OCI-LY3 (cell line): ENCODE measurements at regions not wholly inside any gene's neighbourhood (a gene's known extent, or its start where the extent isn't known, plus 50 kb on each side); places are given as distances from the start of the nearest gene placed in this dataset.

Experiments
- EZH2phosphoT487 ChIP-seq: fragments of 200-600 bp; shearing (Covaris generic); IDR thresholded peaks from 2 replicates; pipeline ENCODE4 v1.6.1; 2018; ENCODE audit warnings: antibody characterized with exemption, mixed run types, low read depth
- TF ChIP-seq, protein P1 (sequence below): fragments of 200-600, 300-600 bp; sonication (generic); IDR thresholded peaks from 2 replicates; pipeline ENCODE4 v1.5.1; 2014; ENCODE audit warnings: antibody characterized with exemption, low read length, low read depth

DNA sequence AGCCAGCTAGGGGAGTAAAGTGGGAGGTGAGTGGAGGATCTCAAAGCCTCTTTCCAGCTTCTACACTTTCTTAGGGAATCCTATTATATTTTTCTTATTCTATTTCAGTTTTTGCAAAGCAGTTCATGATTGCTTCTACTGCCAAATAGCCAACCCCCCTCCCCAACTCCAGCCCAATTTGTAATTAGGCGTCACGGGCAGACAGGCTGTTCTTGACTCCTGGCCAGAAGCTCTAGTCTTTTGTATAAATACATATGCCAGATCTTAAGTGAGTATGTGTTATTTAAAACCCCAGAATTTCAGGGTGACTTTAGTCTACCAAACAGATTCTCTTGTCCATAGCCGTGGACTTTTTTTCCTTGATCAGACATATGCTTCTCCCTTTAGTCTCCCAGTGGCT lies 255.2 kb downstream of the BUB3 start:
- TF ChIP-seq, protein P1, sequence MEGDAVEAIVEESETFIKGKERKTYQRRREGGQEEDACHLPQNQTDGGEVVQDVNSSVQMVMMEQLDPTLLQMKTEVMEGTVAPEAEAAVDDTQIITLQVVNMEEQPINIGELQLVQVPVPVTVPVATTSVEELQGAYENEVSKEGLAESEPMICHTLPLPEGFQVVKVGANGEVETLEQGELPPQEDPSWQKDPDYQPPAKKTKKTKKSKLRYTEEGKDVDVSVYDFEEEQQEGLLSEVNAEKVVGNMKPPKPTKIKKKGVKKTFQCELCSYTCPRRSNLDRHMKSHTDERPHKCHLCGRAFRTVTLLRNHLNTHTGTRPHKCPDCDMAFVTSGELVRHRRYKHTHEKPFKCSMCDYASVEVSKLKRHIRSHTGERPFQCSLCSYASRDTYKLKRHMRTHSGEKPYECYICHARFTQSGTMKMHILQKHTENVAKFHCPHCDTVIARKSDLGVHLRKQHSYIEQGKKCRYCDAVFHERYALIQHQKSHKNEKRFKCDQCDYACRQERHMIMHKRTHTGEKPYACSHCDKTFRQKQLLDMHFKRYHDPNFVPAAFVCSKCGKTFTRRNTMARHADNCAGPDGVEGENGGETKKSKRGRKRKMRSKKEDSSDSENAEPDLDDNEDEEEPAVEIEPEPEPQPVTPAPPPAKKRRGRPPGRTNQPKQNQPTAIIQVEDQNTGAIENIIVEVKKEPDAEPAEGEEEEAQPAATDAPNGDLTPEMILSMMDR: no peak
- TF ChIP-seq EZH2phosphoT487: no peak
